Activated T-cell treated with anti-CD3 and anti-CD28 coated beads, Interleukin-2, amount 50 U/mL, for 4 hours (primary cell): ENCODE measurements at regions not wholly inside any gene's neighbourhood (a gene's known extent, or its start where the extent isn't known, plus 50 kb on each side); places are given as distances from the start of the nearest gene placed in this dataset.

Experiments
- ATAC-seq, 2 donors: fragments of 200-7000 bp; cut with Tn5 transposase; one replicate each; pipeline ENCODE4 v1.10.0; 2021
- DNase-seq: peaks from one replicate; pipeline ENCODE4 v3.0.0-alpha.2; 2020
- H3K27me3 Mint-ChIP-seq: one replicate; pipeline ENCODE4 v1.8.0; 2021; ENCODE audit warnings: low read depth, mixed read lengths
- H3K36me3 Mint-ChIP-seq: one replicate; pipeline ENCODE4 v1.8.0; 2022; ENCODE audit warnings: mixed read lengths; ENCODE audit not compliant: insufficient read depth
- H3K4me1 Mint-ChIP-seq: one replicate; pipeline ENCODE4 v1.8.0; 2021; ENCODE audit warnings: low read depth, mixed read lengths
- H3K4me3 Mint-ChIP-seq: one replicate; pipeline ENCODE4 v1.8.0; 2021; ENCODE audit warnings: mild to moderate bottlenecking, moderate library complexity, mixed read lengths
- H3K9me3 Mint-ChIP-seq: one replicate; pipeline ENCODE4 v1.8.0; 2021; ENCODE audit warnings: mixed read lengths

DNA sequence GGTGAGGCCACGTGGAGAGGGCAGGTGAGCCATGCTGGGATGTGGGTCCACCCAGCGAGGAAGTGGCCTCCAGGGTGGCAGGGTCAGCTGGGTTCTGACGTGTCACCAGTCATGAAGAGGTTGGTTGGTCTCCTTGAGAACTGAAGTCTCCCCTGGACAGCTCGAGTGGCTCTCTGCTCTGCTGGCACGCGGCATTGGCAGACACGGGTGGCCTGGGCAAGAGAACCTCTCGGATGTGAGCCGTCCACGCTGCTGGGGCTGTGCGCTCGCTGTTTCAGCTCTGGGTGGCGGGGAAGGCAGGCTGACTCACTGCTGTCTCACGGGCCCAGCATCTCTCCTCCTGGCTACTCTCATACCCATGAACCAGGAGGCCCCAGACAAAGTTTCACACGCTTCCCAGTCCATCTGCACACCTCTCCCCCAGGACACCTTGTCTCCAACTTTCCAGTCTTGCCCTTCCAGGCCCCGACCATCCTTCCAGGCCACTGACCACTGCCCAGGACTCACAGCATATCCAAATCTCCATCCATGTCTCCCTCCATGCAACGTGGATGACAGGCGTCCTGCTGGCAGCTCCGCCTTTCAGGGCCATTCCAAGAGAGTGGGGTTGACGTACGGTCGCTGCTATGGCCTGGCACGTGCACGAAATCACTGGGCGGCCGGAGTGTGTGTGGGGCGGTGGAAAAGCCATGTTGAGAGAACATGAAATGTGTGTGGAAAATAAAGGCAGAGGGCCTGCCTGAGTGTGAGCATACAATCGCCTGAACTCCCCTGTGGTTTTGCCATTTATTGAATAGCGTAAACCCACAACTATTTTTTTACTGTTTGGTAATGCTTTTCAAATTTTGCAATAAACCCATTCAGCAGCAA, 145.0 kb upstream of the COL5A1 start:
- Mint-ChIP-seq H3K9me3 (no peaks in the 10 kb centered on the region), H3K4me1 (no peaks in the 10 kb centered on the region), H3K27me3 (peaks cover 19% of the 10 kb centered on the region), H3K4me3 (no peak overlapping the region), H3K36me3 (no peaks in the 10 kb centered on the region)
- DNase-seq (no peak), ATAC-seq (no peak)

DNA sequence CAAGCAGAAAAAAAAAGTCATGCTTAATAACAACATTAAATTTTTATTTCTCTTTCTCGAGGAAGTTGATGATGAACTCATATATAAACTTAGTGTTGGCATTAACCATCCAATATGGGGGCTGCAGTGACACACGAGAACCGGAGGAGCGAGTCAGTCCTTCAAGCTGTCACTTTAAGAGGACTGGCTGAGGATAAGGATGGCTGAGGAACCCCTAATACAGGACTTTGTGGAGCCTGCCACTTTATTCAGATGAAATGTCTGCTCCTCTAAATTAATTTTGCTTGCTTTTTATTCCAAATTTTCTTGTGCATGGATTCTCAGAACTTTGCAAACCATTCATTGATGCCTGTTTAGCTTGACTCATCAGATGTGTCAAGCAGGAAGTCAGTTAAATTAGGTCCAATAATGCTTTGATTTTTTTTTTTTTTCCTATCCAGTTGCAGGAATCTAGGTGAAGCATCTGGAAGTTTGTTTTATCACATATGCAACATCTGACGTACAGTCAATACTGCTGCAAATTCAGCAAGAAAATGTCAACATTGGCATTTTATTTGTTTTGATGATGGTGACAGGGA, 144.2 kb upstream of the COL5A1 start:
- DNase-seq (no peak), ATAC-seq (no peak)
- H3K36me3 Mint-ChIP-seq: no peaks in the 10 kb centered on the region
- H3K4me1 Mint-ChIP-seq: no peaks in the 10 kb centered on the region
- H3K4me3 Mint-ChIP-seq: no peak overlapping the region
- peaks cover 19% of the 10 kb centered on the region for H3K27me3 Mint-ChIP-seq
- no peaks in the 10 kb centered on the region for H3K9me3 Mint-ChIP-seq

DNA sequence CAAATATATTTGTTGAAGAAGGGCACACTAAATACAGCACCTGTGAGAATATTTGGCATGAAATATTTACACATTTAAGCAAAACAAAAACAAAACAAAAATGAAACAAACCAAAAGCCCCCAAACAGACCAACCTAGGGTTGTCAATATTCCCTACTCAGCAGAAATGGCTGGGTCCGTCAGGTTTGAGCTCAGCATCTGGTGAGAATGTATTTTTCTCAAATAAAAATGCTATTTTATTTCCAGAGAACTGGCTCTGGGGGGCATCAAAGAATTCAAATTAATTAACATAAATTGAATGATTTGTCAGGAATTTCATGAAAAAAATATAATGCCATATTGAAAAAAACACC, 142.8 kb upstream of the COL5A1 start:
- H3K27me3 Mint-ChIP-seq: peaks cover 13% of the 10 kb centered on the region
- H3K4me1 Mint-ChIP-seq: no peaks in the 10 kb centered on the region
- no peak overlapping the region for H3K4me3 Mint-ChIP-seq
- DNase-seq (no peak), ATAC-seq (no peak)
- no peaks in the 10 kb centered on the region for H3K36me3 Mint-ChIP-seq
- no peaks in the 10 kb centered on the region for H3K9me3 Mint-ChIP-seq

DNA sequence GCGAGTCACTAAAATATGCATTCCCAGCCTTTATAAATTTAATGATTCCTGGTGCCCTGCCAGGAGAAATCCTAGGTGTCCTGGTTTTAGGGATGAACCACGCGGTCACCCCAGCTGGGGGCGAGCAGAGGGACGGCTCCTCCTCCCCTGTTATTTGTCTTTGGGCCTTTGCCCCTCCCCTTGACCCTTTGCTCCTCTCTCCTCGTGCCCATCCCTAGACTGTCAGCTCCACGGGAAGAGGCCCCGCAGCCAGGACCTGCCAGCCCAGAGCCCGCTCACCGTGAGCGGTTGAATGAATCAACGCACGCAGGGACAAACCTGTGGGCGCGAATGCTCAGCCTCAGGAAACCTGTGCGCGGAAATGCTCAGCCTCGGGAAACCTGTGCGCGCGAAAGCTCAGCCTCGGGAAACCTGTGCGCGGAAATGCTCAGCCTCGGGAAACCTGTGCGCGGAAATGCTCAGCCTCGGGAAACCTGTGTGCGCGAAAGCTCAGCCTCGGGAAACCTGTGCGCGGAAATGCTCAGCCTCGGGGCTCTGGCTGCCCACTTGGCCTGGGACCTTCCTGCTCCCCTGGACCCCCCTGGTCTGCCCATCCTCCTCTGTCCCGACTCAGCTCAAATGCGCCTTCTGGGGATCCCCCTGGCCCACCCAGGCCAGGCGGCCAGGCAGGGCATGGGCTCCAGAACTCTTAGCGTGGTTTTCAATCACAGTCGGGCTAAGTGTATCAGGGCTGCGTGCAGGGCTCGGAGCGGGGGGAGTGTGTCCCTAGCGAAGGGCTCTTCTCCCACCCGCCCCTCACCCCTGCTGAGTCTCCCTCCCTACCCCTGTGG, 140.5 kb upstream of the COL5A1 start:
- Mint-ChIP-seq H3K4me1 (no peaks in the 10 kb centered on the region), H3K9me3 (no peaks in the 10 kb centered on the region), H3K27me3 (peaks cover 25% of the 10 kb centered on the region), H3K4me3 (no peak overlapping the region), H3K36me3 (no peaks in the 10 kb centered on the region)
- ATAC-seq (no peak), DNase-seq (no peak)

DNA sequence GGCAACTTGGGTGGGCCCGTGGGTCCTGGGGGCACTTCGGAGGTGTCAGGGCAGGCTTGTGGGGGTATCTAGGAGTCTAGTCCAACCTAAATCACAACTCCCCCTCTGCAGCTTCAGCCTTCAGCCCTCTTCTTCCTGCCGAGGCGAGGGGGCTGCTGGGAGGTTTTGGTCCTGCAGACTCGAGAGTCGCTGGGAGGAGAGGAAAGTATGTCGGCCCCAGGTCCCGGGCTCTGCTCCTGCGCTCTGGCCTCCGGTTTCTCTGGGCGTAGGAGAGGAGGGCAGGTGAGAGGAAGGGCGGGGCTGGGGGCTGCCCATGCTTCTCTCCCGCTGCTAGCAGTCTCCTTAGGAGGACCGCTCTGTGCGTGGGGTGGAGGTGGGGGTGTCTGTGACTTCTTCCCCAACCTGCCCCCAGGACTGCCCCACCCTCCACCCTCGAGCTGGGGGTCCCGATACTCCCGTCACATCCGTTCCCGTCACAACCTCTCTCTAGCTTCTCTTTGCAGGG, 139.8 kb upstream of the COL5A1 start:
- Mint-ChIP-seq H3K4me3 (no peak overlapping the region), H3K27me3 (peaks cover 25% of the 10 kb centered on the region), H3K4me1 (no peaks in the 10 kb centered on the region), H3K9me3 (no peaks in the 10 kb centered on the region), H3K36me3 (no peaks in the 10 kb centered on the region)
- ATAC-seq: no peak
- DNase-seq: no peak

DNA sequence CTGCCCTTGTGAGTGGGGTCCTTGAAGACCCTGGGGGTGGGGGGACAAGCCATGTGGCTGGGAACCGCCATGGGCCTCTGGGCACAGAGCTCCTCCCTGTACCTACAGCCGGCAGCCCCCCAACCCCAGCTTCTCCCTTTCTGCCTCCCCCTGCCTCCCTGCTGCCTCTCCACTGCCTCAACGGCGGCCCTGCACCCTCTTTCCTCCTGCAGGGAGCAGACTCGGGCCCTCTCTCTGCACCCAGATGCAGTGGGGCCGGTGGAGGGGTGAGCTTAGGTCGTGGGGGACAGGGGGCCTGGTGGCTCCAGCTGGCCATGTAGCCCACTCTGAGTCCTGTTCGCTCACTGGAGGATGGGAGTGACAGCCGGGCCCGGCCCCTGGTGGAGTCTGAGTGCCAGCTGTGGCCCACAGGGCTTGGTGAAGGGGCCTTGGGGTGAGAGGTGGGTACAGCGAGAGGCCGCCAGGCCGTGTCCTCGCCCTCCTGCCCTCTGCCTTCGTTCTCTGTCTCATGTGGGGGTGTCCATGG, 139.3 kb upstream of the COL5A1 start:
- Mint-ChIP-seq H3K36me3 (no peaks in the 10 kb centered on the region), H3K27me3 (peaks cover 25% of the 10 kb centered on the region), H3K4me3 (no peak overlapping the region), H3K9me3 (no peaks in the 10 kb centered on the region), H3K4me1 (no peaks in the 10 kb centered on the region)
- ATAC-seq (no peak), DNase-seq (no peak)

DNA sequence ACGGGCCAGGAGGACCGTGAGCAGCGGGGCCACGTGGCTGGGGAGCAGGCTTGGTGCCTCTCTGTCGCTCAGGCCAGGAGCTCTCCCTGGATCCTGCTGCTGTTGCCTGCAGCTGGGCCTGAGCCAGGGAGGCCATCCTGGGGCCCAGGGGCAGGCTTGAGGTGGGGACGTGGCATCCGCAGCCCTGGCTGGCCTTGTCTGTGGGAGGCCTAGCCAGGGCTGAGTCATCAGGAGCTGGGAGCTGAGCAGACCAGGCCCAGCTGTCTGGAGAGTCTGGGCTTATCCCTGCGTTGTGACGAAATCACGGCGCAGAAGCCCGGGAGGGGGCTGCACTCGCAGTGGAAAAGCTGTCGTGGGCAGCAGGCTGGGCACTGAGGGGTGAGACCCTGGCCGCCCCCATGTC, 138.8 kb upstream of the COL5A1 start:
- ATAC-seq (no peak), DNase-seq (no peak)
- no peak overlapping the region for H3K4me3 Mint-ChIP-seq
- H3K27me3 Mint-ChIP-seq: peaks cover 25% of the 10 kb centered on the region
- H3K9me3 Mint-ChIP-seq: no peaks in the 10 kb centered on the region
- no peaks in the 10 kb centered on the region for H3K36me3 Mint-ChIP-seq
- no peaks in the 10 kb centered on the region for H3K4me1 Mint-ChIP-seq

DNA sequence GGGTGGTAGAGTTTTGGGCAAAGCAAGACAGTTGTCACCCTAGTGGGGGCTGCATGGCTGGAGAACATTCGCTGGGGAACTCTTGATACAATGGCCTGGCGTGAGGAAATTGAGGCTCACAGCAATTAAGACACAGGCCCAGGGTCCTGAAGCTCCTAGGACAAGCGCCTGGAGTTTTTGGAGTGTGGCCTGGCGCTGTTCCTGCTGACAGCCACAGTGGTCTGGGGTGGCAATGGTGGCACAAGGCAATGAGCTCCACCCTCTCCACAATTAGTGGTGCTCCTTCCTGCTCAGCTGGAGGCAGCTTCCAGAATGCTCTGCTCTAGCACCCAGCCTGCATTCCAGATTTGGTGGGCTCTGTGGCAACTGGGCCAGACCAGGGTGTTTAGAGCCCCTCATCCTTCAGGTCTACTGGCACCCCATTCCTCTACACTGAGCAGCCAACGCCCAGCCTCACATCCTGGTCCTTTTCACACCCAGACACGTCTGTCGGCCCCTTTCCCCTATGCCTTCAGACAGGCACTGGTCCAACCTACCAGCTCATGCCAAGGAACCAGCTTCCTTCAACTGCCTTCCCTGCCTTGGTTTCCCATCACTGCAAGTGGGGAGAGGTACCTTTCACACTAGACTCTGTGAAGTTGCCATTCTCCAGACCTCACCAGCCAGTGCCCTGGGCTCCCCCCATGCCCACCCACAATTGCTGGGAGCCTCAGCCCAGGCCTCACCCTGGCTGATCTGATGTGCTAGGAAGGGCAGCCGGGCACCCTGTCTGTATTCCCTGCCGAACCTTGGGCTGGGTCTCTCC, 138.1 kb upstream of the COL5A1 start:
- ATAC-seq (no peak), DNase-seq (no peak)
- Mint-ChIP-seq H3K27me3 (peaks cover 25% of the 10 kb centered on the region), H3K9me3 (no peaks in the 10 kb centered on the region), H3K4me3 (no peak overlapping the region), H3K4me1 (no peaks in the 10 kb centered on the region), H3K36me3 (no peaks in the 10 kb centered on the region)

DNA sequence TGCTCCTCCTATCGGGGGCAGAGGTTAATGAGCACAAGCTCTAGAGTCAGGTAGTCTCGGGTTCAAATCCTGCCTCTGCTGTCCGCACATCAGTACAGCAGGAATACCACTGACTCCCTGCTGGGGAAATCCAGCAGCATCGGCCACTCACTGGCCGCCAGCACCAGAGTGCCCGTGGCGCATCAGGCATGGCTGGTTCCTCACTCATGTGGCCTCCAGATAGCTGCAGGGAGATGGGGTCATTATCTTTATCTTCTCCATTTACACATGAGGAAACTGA, 137.6 kb upstream of the COL5A1 start:
- Mint-ChIP-seq H3K36me3 (no peaks in the 10 kb centered on the region), H3K4me3 (no peak overlapping the region)
- no peak for DNase-seq

DNA sequence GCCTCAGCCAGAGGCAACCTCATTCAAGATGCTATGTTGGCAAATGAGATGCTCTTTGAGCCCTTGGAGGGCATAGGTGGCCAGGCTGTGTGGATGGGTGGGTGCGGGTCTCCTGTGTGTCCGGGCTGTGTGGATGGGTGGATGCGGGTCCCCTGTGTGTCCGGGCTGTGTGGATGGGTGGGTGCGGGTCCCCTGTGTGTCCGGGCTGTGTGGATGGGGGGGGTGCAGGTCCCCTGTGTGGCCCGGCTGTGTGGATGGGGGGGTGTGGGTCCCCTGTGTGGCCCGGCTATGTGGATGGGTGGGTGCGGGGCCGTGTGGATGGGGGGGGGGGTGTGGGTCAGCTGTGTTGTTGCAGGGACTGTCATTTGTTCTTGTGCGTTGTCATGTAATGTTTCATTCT, 136.6 kb upstream of the COL5A1 start:
- no peak for DNase-seq
- ATAC-seq: no peak
- Mint-ChIP-seq H3K36me3 (no peaks in the 10 kb centered on the region), H3K4me3 (no peak overlapping the region), H3K4me1 (no peaks in the 10 kb centered on the region), H3K27me3 (peaks cover 26% of the 10 kb centered on the region), H3K9me3 (no peaks in the 10 kb centered on the region)

More for the DNA sequence above, 137.6 kb upstream of the COL5A1 start:
- Mint-ChIP-seq H3K4me1 (no peaks in the 10 kb centered on the region), H3K27me3 (peaks cover 25% of the 10 kb centered on the region), H3K9me3 (no peaks in the 10 kb centered on the region)
- no peak for ATAC-seq

DNA sequence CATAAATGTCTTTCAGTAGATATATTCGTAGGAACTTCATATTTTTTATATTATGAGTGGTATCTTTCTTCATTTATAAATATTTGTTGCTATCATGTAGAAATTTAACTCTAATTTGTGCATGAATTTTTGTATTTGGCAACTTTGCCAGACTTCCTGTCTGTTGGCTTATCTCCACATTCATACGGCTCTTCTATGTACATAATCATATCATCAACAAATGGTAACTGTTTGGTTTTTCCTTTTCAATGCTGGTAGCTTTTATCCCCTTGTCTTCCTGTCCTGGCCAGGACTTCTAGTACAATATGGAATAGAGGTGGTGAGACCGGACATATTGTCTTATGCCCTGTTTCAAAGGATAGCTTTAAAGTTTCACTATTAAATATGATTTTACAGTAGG, 132.3 kb upstream of the COL5A1 start:
- ATAC-seq (no peak), DNase-seq (no peak)
- peaks cover 9% of the 10 kb centered on the region for H3K27me3 Mint-ChIP-seq
- no peaks in the 10 kb centered on the region for H3K4me1 Mint-ChIP-seq
- H3K9me3 Mint-ChIP-seq: no peaks in the 10 kb centered on the region
- no peaks in the 10 kb centered on the region for H3K36me3 Mint-ChIP-seq
- H3K4me3 Mint-ChIP-seq: no peak overlapping the region

DNA sequence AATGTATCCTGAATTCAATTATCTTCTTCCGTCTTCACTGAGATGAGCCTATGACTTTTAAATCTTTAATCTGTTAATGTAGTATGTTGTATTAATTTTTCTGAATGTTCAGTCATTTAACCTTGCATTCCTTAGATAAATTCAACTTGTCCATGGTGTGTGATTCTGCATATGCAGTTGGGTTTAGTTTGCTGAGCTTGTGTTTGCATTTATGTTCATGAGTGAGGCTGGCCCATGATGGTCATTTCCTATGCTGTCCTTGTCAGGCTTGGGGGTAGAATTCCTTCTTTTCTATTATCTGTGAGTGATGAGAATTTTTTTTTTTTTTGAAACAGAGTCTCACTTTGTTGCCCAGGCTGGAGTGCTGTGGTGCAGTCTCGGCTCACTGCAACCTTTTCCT, 131.8 kb upstream of the COL5A1 start:
- Mint-ChIP-seq H3K4me1 (no peaks in the 10 kb centered on the region), H3K9me3 (no peaks in the 10 kb centered on the region), H3K4me3 (no peak overlapping the region), H3K27me3 (peaks cover 3% of the 10 kb centered on the region), H3K36me3 (no peaks in the 10 kb centered on the region)
- no peak for ATAC-seq
- no peak for DNase-seq

DNA sequence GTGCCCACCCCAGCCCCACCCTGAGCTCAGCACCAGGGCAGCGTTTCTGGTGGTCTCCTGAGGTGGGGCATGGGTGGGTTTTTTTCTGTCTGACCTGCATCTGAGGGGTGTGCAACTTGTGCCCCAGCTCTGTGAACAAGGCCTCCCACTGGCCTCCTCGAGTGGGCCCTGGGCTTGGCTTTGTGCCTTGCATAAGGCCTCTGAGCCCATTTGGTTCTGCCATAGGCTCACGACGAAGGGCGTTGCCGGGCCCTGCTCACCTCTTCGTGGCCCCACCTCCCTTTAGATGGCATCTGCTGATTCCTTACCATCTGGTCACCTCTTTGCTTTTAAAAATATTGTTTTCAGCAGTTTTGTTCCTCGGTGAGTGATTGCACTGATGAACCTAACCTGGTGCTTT, 127.1 kb upstream of the COL5A1 start:
- DNase-seq: no peak
- Mint-ChIP-seq H3K36me3 (no peaks in the 10 kb centered on the region), H3K4me1 (no peaks in the 10 kb centered on the region), H3K4me3 (no peak overlapping the region), H3K9me3 (no peaks in the 10 kb centered on the region), H3K27me3 (peaks cover 8% of the 10 kb centered on the region)
- ATAC-seq: no peak
